GM21619 (cell line): ENCODE measurements at regions not wholly inside any gene's neighbourhood (a gene's known extent, or its start where the extent isn't known, plus 50 kb on each side); places are given as distances from the start of the nearest gene placed in this dataset.
"Not testable (repeated sequence)": the region's sequence is repeated elsewhere in the genome, so short reads cannot be mapped to it uniquely, and the experiment has no call there.

Experiments used
- ATAC-seq: cut with Tn5 transposase; IDR thresholded peaks from one replicate; pipeline ENCODE4 v1.9.1; 2021; ENCODE audit not compliant: unreplicated experiment

- no peak for ATAC-seq
Observed at GRCh38 chr14:85883966-85884365, 354.0 kb downstream of the FLRT2 start.

GRCh38 chr14:85883101-85883500 is 353.2 kb downstream of the FLRT2 start:
- ATAC-seq = no peak

GRCh38 chr14:85881935-85882334 is 352.0 kb downstream of the FLRT2 start:
- ATAC-seq = no peak

GRCh38 chr14:85878874-85879273 is 348.9 kb downstream of the FLRT2 start:
- ATAC-seq = no peak

GRCh38 chr14:85873006-85873405 is 343.1 kb downstream of the FLRT2 start:
- no peak for ATAC-seq

GRCh38 chr14:85867450-85867849 is 337.5 kb downstream of the FLRT2 start:
- no peak for ATAC-seq

GRCh38 chr14:85865701-85866100 is 335.8 kb downstream of the FLRT2 start:
- no peak for ATAC-seq

GRCh38 chr14:85858634-85859033 is 328.7 kb downstream of the FLRT2 start:
- no peak for ATAC-seq

- no peak for ATAC-seq
Observed at GRCh38 chr14:85856430-85856829, 326.5 kb downstream of the FLRT2 start.

GRCh38 chr14:85853996-85854526 is 324.1 kb downstream of the FLRT2 start:
- ATAC-seq = no peak

GRCh38 chr14:85852906-85853305 is 323.0 kb downstream of the FLRT2 start:
- ATAC-seq = no peak

GRCh38 chr14:85852123-85852522 is 322.2 kb downstream of the FLRT2 start:
- not testable (repeated sequence) for ATAC-seq

GRCh38 chr14:85830549-85830948 is 300.6 kb downstream of the FLRT2 start:
- not testable (repeated sequence) for ATAC-seq

- ATAC-seq = not testable (repeated sequence)
Observed at GRCh38 chr14:85829601-85830000, 299.7 kb downstream of the FLRT2 start.

GRCh38 chr14:85824526-85824925 is 294.6 kb downstream of the FLRT2 start:
- no peak for ATAC-seq

- ATAC-seq = no peak
Observed at GRCh38 chr14:85822236-85822635, 292.3 kb downstream of the FLRT2 start.

- ATAC-seq = no peak
Observed at GRCh38 chr14:85817430-85817829, 287.5 kb downstream of the FLRT2 start.

GRCh38 chr14:85813040-85813439 is 283.1 kb downstream of the FLRT2 start:
- ATAC-seq = no peak

- no peak for ATAC-seq
Observed at GRCh38 chr14:85811340-85811739, 281.4 kb downstream of the FLRT2 start.

GRCh38 chr14:85799668-85800067 is 269.7 kb downstream of the FLRT2 start:
- no peak for ATAC-seq

- ATAC-seq = no peak
Observed at GRCh38 chr14:85798856-85799255, 268.9 kb downstream of the FLRT2 start.

GRCh38 chr14:85793533-85793932 is 263.6 kb downstream of the FLRT2 start:
- ATAC-seq = no peak

GRCh38 chr14:85789506-85789905 is 259.6 kb downstream of the FLRT2 start:
- ATAC-seq = no peak
